H9 (cell line): ENCODE measurements at regions not wholly inside any gene's neighbourhood (a gene's known extent, or its start where the extent isn't known, plus 50 kb on each side); places are given as distances from the start of the nearest gene placed in this dataset.
A peak's percentile ranks its signal among the peaks of the same experiment; 100 is the strongest.

ENCODE experiments used
- DNase-seq: peaks from one replicate; pipeline ENCODE4 v3.0.0-alpha.2; 2017
- H2AFZ ChIP-seq: one replicate; pipeline ENCODE4 v1.6.1; 2013; ENCODE audit warnings: mild to moderate bottlenecking, low read length, control low read depth, moderate library complexity
- H2AK5ac ChIP-seq: 2 replicates; pipeline ENCODE4 v1.6.1; 2013; ENCODE audit warnings: low read length, control low read depth, mixed read lengths; ENCODE audit not compliant: insufficient read length
- H2BK120ac ChIP-seq: one replicate; pipeline ENCODE4 v1.6.1; 2013; ENCODE audit warnings: low read depth, mild to moderate bottlenecking, low read length, control low read depth, inconsistent platforms; ENCODE audit not compliant: poor library complexity, severe bottlenecking
- H2BK12ac ChIP-seq: 2 replicates; pipeline ENCODE4 v1.6.1; 2013; ENCODE audit warnings: low read length, control low read depth, mixed read lengths, low read depth; ENCODE audit not compliant: insufficient read length
- H2BK15ac ChIP-seq: 2 replicates; pipeline ENCODE4 v1.6.1; 2013; ENCODE audit warnings: low read depth, low read length, control low read depth
- H2BK20ac ChIP-seq: one replicate; pipeline ENCODE4 v1.6.1; 2013; ENCODE audit warnings: low read depth, mild to moderate bottlenecking, low read length, control low read depth, inconsistent platforms; ENCODE audit not compliant: poor library complexity, severe bottlenecking
- H2BK5ac ChIP-seq: 2 replicates; pipeline ENCODE4 v1.6.1; 2013; ENCODE audit warnings: low read length, control low read depth, mixed read lengths; ENCODE audit not compliant: insufficient read length
- H3K14ac ChIP-seq: 2 replicates; pipeline ENCODE4 v1.6.1; 2013; ENCODE audit warnings: low read length, control low read depth; ENCODE audit not compliant: insufficient read depth
- H3K18ac ChIP-seq: 2 replicates; pipeline ENCODE4 v1.6.1; 2013; ENCODE audit warnings: low read depth, mild to moderate bottlenecking, mixed read lengths, low read length, control low read depth; ENCODE audit not compliant: insufficient read length
- H3K23ac ChIP-seq: 2 replicates; pipeline ENCODE4 v1.6.1; 2013; ENCODE audit warnings: low read length, control low read depth, mixed read lengths, low read depth; ENCODE audit not compliant: insufficient read length
- H3K23me2 ChIP-seq: 2 replicates; pipeline ENCODE4 v1.6.1; 2013; ENCODE audit warnings: low read depth, mild to moderate bottlenecking, mixed read lengths, low read length, control low read depth; ENCODE audit not compliant: insufficient read length, poor library complexity, severe bottlenecking
- H3K27ac ChIP-seq: 2 replicates; pipeline ENCODE4 v1.5.1; 2013; ENCODE audit warnings: low read length, control low read depth, mixed read lengths, low read depth; ENCODE audit not compliant: insufficient read length
- H3K27me3 ChIP-seq: 2 replicates; pipeline ENCODE4 v1.6.1; 2013; ENCODE audit warnings: low read length, control low read depth, inconsistent platforms; ENCODE audit not compliant: insufficient read depth
- H3K4ac ChIP-seq: 2 replicates; pipeline ENCODE4 v1.6.1; 2013; ENCODE audit warnings: low read depth, mild to moderate bottlenecking, control low read depth, inconsistent platforms, low read length, moderate library complexity
- H3K4me1 ChIP-seq: 2 replicates; pipeline ENCODE4 v1.6.1; 2013; ENCODE audit warnings: low read length, control low read depth, inconsistent platforms; ENCODE audit not compliant: insufficient read depth
- H3K4me2 ChIP-seq: 2 replicates; pipeline ENCODE4 v1.6.1; 2013; ENCODE audit warnings: low read length, control low read depth, mixed read lengths; ENCODE audit not compliant: insufficient read length, insufficient read depth
- H3K56ac ChIP-seq: 2 replicates; pipeline ENCODE4 v1.6.1; 2013; ENCODE audit warnings: low read depth, mild to moderate bottlenecking, mixed read lengths, low read length, control low read depth; ENCODE audit not compliant: insufficient read length
- H3K79me1 ChIP-seq: 2 replicates; pipeline ENCODE4 v1.6.1; 2013; ENCODE audit warnings: low read depth, mild to moderate bottlenecking, moderate library complexity, low read length, control low read depth, inconsistent platforms; ENCODE audit not compliant: insufficient read depth, poor library complexity, severe bottlenecking
- H3K79me2 ChIP-seq: 2 replicates; pipeline ENCODE4 v1.6.1; 2013; ENCODE audit warnings: low read length, control low read depth, inconsistent platforms; ENCODE audit not compliant: insufficient read depth
- H3K9ac ChIP-seq: 2 replicates; pipeline ENCODE4 v1.6.1; 2013; ENCODE audit warnings: low read length, control low read depth, mixed read lengths; ENCODE audit not compliant: insufficient read length; ENCODE audit errors: extremely low read depth
- H3K9me3 ChIP-seq: one replicate; pipeline ENCODE4 v1.6.1; 2013; ENCODE audit warnings: low read depth, low read length, inconsistent platforms; ENCODE audit not compliant: control insufficient read depth
- H3T11ph ChIP-seq: one replicate; pipeline ENCODE4 v1.6.1; 2013; ENCODE audit warnings: mild to moderate bottlenecking, low read length, control low read depth, inconsistent platforms
- H4K20me1 ChIP-seq: one replicate; pipeline ENCODE4 v1.6.1; 2013; ENCODE audit not compliant: control insufficient read depth, insufficient read length, insufficient read depth
- H4K5ac ChIP-seq: 2 replicates; pipeline ENCODE4 v1.6.1; 2013; ENCODE audit warnings: low read depth, mild to moderate bottlenecking, mixed read lengths, low read length, control low read depth; ENCODE audit not compliant: insufficient read length
- H4K8ac ChIP-seq: replicated peaks from 2 replicates; pipeline ENCODE4 v1.6.1; 2013; ENCODE audit warnings: low read length, control low read depth, mixed read lengths, low read depth; ENCODE audit not compliant: insufficient read length
- H4K91ac ChIP-seq: 2 replicates; pipeline ENCODE4 v1.6.1; 2013; ENCODE audit warnings: low read depth, mild to moderate bottlenecking, moderate library complexity, mixed read lengths, low read length, control low read depth; ENCODE audit not compliant: insufficient read length
- H3K27ac Mint-ChIP-seq, 3 experiments: 2 replicates in 2 of 3; 3 replicates in 1 of 3; pipeline ENCODE4 v1.8.0; 2020 to 2021; ENCODE audit warnings: mixed read lengths in 3 of 3, mild to moderate bottlenecking in 1 of 3, moderate library complexity in 1 of 3
- H3K27me3 Mint-ChIP-seq: 2 replicates; pipeline ENCODE4 v1.8.0; 2021; ENCODE audit warnings: low read depth, mild to moderate bottlenecking, moderate library complexity, mixed read lengths
- H3K36me3 Mint-ChIP-seq, 3 experiments: 2 replicates in 2 of 3; 3 replicates in 1 of 3; pipeline ENCODE4 v1.8.0; 2020 to 2021; ENCODE audit warnings: low read depth in 3 of 3, mixed read lengths in 3 of 3; ENCODE audit not compliant: insufficient read depth in 1 of 3
- H3K4me1 Mint-ChIP-seq, 2 experiments: 2 replicates each; pipeline ENCODE4 v1.8.0; 2020; ENCODE audit warnings: mixed read lengths in 2 of 2
- H3K4me3 Mint-ChIP-seq, 2 experiments: 2 replicates in 1 of 2; 3 replicates in 1 of 2; pipeline ENCODE4 v1.8.0; 2020 to 2021; ENCODE audit warnings: mild to moderate bottlenecking in 2 of 2, mixed read lengths in 2 of 2, moderate library complexity in 1 of 2
- H3K9me3 Mint-ChIP-seq, 2 experiments: 2 replicates in 1 of 2; 3 replicates in 1 of 2; pipeline ENCODE4 v1.8.0; 2020; ENCODE audit warnings: mild to moderate bottlenecking in 2 of 2, mixed read lengths in 2 of 2, moderate library complexity in 1 of 2
- CTCF ChIP-seq: fragments of 200-600 bp; sonication (generic); conservative IDR thresholded peaks from 3 replicates; pipeline ENCODE4 v1.8.0; 2021; ENCODE audit warnings: antibody characterized with exemption, mild to moderate bottlenecking
- WGBS: extraction: QIAGEN DNeasy Blood & Tissue Kit; methylation state at CpG from one replicate; pipeline ENCODE4 v1.1.7; 2013; ENCODE audit warnings: missing lambda C conversion rate, low lambda C conversion rate, mixed read lengths; ENCODE audit not compliant: insufficient read length; ENCODE audit errors: extremely low coverage; 5-methylcytosine and 5-hydroxymethylcytosine counted together

- peaks cover 8 to 36% (median 15%) of the 10 kb centered on the region in 3 experiments; a peak in 6 of 7 replicates for H3K36me3 Mint-ChIP-seq
- DNase-seq = no peak
Observed at GRCh38 chr2:65671670-65672242, 239.4 kb upstream of the SPRED2 start.

More at GRCh38 chr2:65671670-65672242, 239.4 kb upstream of the SPRED2 start:
- Histone ChIP-seq H3K9ac (no peak overlapping the region), H3K4me1 (no peaks in the 10 kb centered on the region; the same call in 1 of the 2 replicates), H3K27ac (no peak overlapping the region), H4K91ac (no peak overlapping the region), H3K79me2 (no peaks in the 10 kb centered on the region), H4K8ac (no peak overlapping the region), H3K23me2 (no peaks in the 10 kb centered on the region), H3K4me2 (no peak overlapping the region), H2AFZ (no peak overlapping the region), H3K4ac (no peak overlapping the region), H4K5ac (no peak overlapping the region), H3T11ph (no peak overlapping the region), H4K20me1 (no peaks in the 10 kb centered on the region), H3K23ac (no peak overlapping the region), H2AK5ac (no peak overlapping the region), H2BK5ac (no peak overlapping the region), H3K27me3 (no peaks in the 10 kb centered on the region), H2BK12ac (no peak overlapping the region), H3K9me3 (peaks cover 10% of the 10 kb centered on the region), H3K18ac (no peak overlapping the region), H2BK120ac (no peak overlapping the region), H3K56ac (no peak overlapping the region), H2BK20ac (no peak overlapping the region), H3K79me1 (no peaks in the 10 kb centered on the region), H2BK15ac (no peak overlapping the region), H3K14ac (no peak overlapping the region)
- Mint-ChIP-seq H3K9me3 (peaks cover 27 to 30% of the 10 kb centered on the region in 2 experiments), H3K4me1 (peaks cover 5% of the 10 kb centered on the region in 2 experiments), H3K27me3 (peaks cover 7% of the 10 kb centered on the region), H3K4me3 (no peak overlapping the region), H3K27ac (no peak overlapping the region)
- no CpG with 5 or more reads among the region's 2 CpGs for whole genome bisulfite sequencing
- peak; percentile 34; the same call in 2 of the 3 replicates for TF ChIP-seq CTCF
